GM23338 (cell line): ENCODE measurements at regions not wholly inside any gene's neighbourhood (a gene's known extent, or its start where the extent isn't known, plus 50 kb on each side); places are given as distances from the start of the nearest gene placed in this dataset.
A peak's percentile ranks its signal among the peaks of the same experiment; 100 is the strongest.

ENCODE experiments used
- ATAC-seq: fragments of 200-7000 bp; cut with Tn5 transposase; 3 replicates; pipeline ENCODE4 v1.9.1; 2020
- DNase-seq: peaks from one replicate; pipeline ENCODE4 v3.0.0-alpha.2; 2015; ENCODE audit warnings: low spot score
- H2AFZ ChIP-seq: fragments of 200-600 bp; sonication (generic); 2 replicates; pipeline ENCODE4 v1.8.0; 2016; ENCODE audit warnings: antibody characterized with exemption, mild to moderate bottlenecking, moderate library complexity
- H3F3A ChIP-seq: fragments of 200-600 bp; sonication (generic); replicated peaks from 2 replicates; pipeline ENCODE4 v1.8.0; 2017; ENCODE audit warnings: antibody characterized with exemption, mixed run types, low read depth
- H3K27ac ChIP-seq: fragments of 200-600 bp; sonication (generic); 2 replicates; pipeline ENCODE4 v1.6.1; 2016; ENCODE audit warnings: low read depth
- H3K27me3 ChIP-seq: fragments of 200-600 bp; sonication (generic); 2 replicates; pipeline ENCODE4 v1.8.0; 2016; ENCODE audit warnings: mild to moderate bottlenecking, mixed run types, moderate library complexity; ENCODE audit not compliant: insufficient read depth
- H3K36me3 ChIP-seq: fragments of 200-600 bp; sonication (generic); 2 replicates; pipeline ENCODE4 v1.8.0; 2016; ENCODE audit warnings: mild to moderate bottlenecking; ENCODE audit not compliant: insufficient read depth
- H3K4me1 ChIP-seq: fragments of 200-600 bp; sonication (generic); 2 replicates; pipeline ENCODE4 v1.8.0; 2016; ENCODE audit warnings: mild to moderate bottlenecking, moderate library complexity; ENCODE audit not compliant: insufficient read depth
- H3K4me2 ChIP-seq: fragments of 200-600 bp; sonication (generic); 2 replicates; pipeline ENCODE4 v1.7.1; 2017; ENCODE audit warnings: mixed run types
- H3K4me3 ChIP-seq: fragments of 200-600 bp; sonication (generic); 2 replicates; pipeline ENCODE4 v1.6.1; 2016; ENCODE audit warnings: mixed run types
- H3K79me2 ChIP-seq: fragments of 200-600 bp; sonication (generic); replicated peaks from 2 replicates; pipeline ENCODE4 v1.8.0; 2017; ENCODE audit warnings: mild to moderate bottlenecking; ENCODE audit not compliant: insufficient read depth
- H3K9me2 ChIP-seq: fragments of 200-600 bp; sonication (generic); 2 replicates; pipeline ENCODE4 v1.8.0; 2017; ENCODE audit not compliant: insufficient read depth
- H4K20me1 ChIP-seq: fragments of 200-600 bp; sonication (generic); replicated peaks from 2 replicates; pipeline ENCODE4 v1.8.0; 2017; ENCODE audit warnings: mild to moderate bottlenecking; ENCODE audit not compliant: insufficient read depth
- H3K27ac Mint-ChIP-seq: 2 replicates; pipeline ENCODE4 v1.8.0; 2020; ENCODE audit warnings: inconsistent platforms, mild to moderate bottlenecking, moderate library complexity, mixed read lengths
- H3K27me3 Mint-ChIP-seq: 3 replicates; pipeline ENCODE4 v1.8.0; 2022; ENCODE audit warnings: low read depth, mild to moderate bottlenecking, moderate library complexity, mixed read lengths, inconsistent platforms; ENCODE audit not compliant: insufficient read depth, poor library complexity
- H3K36me3 Mint-ChIP-seq: 3 replicates; pipeline ENCODE4 v1.8.0; 2021; ENCODE audit warnings: low read depth, mild to moderate bottlenecking, inconsistent platforms, moderate library complexity, mixed read lengths
- H3K4me1 Mint-ChIP-seq: 3 replicates; pipeline ENCODE4 v1.8.0; 2020; ENCODE audit warnings: mild to moderate bottlenecking, inconsistent platforms, mixed read lengths
- H3K4me3 Mint-ChIP-seq: 3 replicates; pipeline ENCODE4 v1.8.0; 2021; ENCODE audit warnings: moderate library complexity, mild to moderate bottlenecking, inconsistent platforms, mixed read lengths
- H3K9me3 Mint-ChIP-seq: 3 replicates; pipeline ENCODE4 v1.8.0; 2020; ENCODE audit warnings: moderate library complexity, mild to moderate bottlenecking, inconsistent platforms, mixed read lengths
- JUNB ChIP-seq: IDR thresholded peaks from one replicate; pipeline ENCODE4 v1.6.1; 2016; ENCODE audit warnings: antibody characterized with exemption; ENCODE audit not compliant: unreplicated experiment
- TF ChIP-seq, protein P1 (sequence below), 2 experiments: fragments of 200-600 bp in 1 of 2; sonication (generic) in 1 of 2; conservative IDR thresholded peaks; 2 replicates each; pipeline versions ENCODE4 v1.5.1 to v1.6.1; 2016 to 2017; ENCODE audit warnings: antibody characterized with exemption in 2 of 2, low read depth in 2 of 2, mild to moderate bottlenecking in 2 of 2, moderate library complexity in 1 of 2
- TF ChIP-seq, protein P2 (sequence below): fragments of 250-450 bp; sonication (Bioruptor Pico); IDR thresholded peaks from 2 replicates; pipeline ENCODE4 v1.5.0; 2020; ENCODE audit warnings: mild to moderate bottlenecking, moderate library complexity

GRCh38 chr13:72399351-72399750, 328.1 kb downstream of the MZT1 start (continued):
- TF ChIP-seq, protein P1, sequence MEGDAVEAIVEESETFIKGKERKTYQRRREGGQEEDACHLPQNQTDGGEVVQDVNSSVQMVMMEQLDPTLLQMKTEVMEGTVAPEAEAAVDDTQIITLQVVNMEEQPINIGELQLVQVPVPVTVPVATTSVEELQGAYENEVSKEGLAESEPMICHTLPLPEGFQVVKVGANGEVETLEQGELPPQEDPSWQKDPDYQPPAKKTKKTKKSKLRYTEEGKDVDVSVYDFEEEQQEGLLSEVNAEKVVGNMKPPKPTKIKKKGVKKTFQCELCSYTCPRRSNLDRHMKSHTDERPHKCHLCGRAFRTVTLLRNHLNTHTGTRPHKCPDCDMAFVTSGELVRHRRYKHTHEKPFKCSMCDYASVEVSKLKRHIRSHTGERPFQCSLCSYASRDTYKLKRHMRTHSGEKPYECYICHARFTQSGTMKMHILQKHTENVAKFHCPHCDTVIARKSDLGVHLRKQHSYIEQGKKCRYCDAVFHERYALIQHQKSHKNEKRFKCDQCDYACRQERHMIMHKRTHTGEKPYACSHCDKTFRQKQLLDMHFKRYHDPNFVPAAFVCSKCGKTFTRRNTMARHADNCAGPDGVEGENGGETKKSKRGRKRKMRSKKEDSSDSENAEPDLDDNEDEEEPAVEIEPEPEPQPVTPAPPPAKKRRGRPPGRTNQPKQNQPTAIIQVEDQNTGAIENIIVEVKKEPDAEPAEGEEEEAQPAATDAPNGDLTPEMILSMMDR (conservative IDR thresholded peaks at IDR 0.05; ENCODE audit: low read depth in 2 of 2): no peak

- Mint-ChIP-seq H3K4me1 (peaks cover 17% of the 10 kb centered on the region), H3K36me3 (no peaks in the 10 kb centered on the region), H3K9me3 (no peaks in the 10 kb centered on the region), H3K4me3 (no peak overlapping the region), H3K27me3 (no peaks in the 10 kb centered on the region), H3K27ac (no peak overlapping the region)
- Histone ChIP-seq H3K4me1 (peaks cover 16% of the 10 kb centered on the region), H3F3A (no peaks in the 10 kb centered on the region), H3K9me2 (no peaks in the 10 kb centered on the region), H3K4me2 (peak overlapping the region; percentile 33; the same call in 1 of the 2 replicates), H2AFZ (no peak overlapping the region), H3K79me2 (no peaks in the 10 kb centered on the region), H3K27me3 (no peaks in the 10 kb centered on the region), H3K4me3 (no peak overlapping the region), H3K27ac (no peak overlapping the region), H4K20me1 (no peaks in the 10 kb centered on the region), H3K36me3 (no peaks in the 10 kb centered on the region)
- ATAC-seq (no peak), DNase-seq (no peak)
- TF ChIP-seq JUNB: no peak
- TF ChIP-seq, protein P2, sequence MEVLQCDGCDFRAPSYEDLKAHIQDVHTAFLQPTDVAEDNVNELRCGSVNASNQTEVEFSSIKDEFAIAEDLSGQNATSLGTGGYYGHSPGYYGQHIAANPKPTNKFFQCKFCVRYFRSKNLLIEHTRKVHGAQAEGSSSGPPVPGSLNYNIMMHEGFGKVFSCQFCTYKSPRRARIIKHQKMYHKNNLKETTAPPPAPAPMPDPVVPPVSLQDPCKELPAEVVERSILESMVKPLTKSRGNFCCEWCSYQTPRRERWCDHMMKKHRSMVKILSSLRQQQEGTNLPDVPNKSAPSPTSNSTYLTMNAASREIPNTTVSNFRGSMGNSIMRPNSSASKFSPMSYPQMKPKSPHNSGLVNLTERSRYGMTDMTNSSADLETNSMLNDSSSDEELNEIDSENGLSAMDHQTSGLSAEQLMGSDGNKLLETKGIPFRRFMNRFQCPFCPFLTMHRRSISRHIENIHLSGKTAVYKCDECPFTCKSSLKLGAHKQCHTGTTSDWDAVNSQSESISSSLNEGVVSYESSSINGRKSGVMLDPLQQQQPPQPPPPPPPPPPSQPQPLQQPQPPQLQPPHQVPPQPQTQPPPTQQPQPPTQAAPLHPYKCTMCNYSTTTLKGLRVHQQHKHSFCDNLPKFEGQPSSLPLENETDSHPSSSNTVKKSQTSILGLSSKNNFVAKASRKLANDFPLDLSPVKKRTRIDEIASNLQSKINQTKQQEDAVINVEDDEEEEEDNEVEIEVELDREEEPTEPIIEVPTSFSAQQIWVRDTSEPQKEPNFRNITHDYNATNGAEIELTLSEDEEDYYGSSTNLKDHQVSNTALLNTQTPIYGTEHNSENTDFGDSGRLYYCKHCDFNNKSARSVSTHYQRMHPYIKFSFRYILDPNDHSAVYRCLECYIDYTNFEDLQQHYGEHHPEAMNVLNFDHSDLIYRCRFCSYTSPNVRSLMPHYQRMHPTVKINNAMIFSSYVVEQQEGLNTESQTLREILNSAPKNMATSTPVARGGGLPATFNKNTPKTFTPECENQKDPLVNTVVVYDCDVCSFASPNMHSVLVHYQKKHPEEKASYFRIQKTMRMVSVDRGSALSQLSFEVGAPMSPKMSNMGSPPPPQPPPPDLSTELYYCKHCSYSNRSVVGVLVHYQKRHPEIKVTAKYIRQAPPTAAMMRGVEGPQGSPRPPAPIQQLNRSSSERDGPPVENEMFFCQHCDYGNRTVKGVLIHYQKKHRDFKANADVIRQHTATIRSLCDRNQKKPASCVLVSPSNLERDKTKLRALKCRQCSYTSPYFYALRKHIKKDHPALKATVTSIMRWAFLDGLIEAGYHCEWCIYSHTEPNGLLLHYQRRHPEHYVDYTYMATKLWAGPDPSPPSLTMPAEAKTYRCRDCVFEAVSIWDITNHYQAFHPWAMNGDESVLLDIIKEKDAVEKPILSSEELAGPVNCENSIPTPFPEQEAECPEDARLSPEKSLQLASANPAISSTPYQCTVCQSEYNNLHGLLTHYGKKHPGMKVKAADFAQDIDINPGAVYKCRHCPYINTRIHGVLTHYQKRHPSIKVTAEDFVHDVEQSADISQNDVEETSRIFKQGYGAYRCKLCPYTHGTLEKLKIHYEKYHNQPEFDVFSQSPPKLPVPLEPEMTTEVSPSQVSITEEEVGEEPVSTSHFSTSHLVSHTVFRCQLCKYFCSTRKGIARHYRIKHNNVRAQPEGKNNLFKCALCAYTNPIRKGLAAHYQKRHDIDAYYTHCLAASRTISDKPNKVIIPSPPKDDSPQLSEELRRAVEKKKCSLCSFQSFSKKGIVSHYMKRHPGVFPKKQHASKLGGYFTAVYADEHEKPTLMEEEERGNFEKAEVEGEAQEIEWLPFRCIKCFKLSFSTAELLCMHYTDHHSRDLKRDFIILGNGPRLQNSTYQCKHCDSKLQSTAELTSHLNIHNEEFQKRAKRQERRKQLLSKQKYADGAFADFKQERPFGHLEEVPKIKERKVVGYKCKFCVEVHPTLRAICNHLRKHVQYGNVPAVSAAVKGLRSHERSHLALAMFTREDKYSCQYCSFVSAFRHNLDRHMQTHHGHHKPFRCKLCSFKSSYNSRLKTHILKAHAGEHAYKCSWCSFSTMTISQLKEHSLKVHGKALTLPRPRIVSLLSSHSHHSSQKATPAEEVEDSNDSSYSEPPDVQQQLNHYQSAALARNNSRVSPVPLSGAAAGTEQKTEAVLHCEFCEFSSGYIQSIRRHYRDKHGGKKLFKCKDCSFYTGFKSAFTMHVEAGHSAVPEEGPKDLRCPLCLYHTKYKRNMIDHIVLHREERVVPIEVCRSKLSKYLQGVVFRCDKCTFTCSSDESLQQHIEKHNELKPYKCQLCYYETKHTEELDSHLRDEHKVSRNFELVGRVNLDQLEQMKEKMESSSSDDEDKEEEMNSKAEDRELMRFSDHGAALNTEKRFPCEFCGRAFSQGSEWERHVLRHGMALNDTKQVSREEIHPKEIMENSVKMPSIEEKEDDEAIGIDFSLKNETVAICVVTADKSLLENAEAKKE (CRISPR knock-in tag): no peak
Observed at GRCh38 chr13:72397265-72397664, 330.2 kb downstream of the MZT1 start.
